ENCODE measurements at regions not wholly inside any gene's neighbourhood (a gene's known extent, or its start where the extent isn't known, plus 50 kb on each side); places are given as distances from the start of the nearest gene placed in this dataset.
"Not testable (repeated sequence)": the region's sequence is repeated elsewhere in the genome, so short reads cannot be mapped to it uniquely, and the experiment has no call there.

DNA sequence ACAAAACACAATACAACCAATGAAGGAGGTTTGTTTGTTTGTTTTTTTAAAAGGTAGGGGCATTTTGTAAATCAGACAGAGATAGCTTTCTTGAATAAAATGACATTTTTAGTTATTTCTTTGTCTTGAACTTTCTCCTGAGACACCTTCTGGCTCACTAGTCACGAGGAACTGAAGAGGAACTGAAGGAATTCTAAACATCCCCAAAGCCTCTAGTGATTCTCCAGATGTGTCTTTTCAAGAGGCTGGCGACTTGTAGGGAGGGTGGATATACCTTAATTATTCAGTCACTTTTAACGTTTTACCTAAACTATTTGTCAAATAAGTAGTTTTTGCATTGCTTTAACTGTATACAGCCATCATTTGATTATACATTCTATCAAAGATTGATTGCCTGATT is 211.2 kb upstream of the LRIG3 start:
- DNase-seq = no peak

DNA sequence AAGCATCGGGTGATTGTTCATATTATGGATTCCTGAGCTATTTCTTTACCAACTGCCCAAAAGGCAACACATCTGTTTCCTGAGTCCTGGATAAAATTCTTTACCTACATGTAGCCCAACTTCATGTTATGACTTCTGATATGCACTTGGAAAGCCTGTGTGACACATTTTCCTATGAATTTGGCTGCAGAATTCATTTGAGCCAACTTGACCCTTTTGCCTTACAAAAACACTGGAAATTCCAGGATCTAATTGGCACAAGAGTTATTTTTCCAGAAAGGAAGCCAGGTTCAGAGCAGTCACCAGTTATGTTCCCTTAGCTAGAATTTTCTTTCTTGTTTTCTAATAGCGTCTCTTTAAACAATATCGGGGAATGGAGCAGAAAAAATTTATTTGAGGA is 202.5 kb upstream of the LRIG3 start:
- DNase-seq = no peak

DNA sequence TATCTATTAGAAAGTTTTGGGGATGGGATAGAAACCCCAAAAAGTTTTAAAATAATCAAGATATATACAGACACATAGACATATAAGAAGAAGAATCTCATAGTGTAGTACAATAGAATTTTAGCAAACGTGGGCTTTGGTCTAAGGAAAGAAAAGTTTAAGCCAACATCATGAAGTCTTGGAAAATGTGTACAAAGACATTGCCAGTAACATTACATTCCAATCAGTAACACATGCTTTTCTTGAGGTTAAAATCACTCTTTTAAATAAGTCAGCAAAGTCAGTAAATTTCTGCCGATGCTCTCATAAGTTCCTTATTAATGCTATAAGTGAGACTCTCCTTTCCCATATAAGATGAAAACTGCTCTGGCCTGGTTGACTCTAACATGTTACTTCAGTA is 201.1 kb upstream of the LRIG3 start:
- no peak for DNase-seq

DNA sequence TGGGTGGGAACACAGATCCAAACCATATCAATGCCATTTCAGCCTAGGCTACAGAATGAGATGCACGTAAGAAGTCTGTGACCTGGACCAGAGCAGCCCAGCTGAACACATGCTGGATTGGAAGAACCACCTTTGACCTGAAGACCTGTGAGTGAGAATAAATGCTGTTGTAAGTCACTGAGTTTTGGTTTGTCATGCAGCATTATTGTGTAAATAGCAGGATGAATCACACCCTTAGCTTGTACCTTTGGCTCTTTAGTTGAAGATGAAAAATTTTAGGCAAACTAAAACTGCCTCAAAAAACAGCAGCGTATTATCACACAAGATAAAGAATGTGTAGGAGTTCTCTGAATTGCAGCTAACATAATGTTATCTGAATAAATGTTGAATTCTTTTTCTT is 199.4 kb upstream of the LRIG3 start:
- DNase-seq = no peak

DNA sequence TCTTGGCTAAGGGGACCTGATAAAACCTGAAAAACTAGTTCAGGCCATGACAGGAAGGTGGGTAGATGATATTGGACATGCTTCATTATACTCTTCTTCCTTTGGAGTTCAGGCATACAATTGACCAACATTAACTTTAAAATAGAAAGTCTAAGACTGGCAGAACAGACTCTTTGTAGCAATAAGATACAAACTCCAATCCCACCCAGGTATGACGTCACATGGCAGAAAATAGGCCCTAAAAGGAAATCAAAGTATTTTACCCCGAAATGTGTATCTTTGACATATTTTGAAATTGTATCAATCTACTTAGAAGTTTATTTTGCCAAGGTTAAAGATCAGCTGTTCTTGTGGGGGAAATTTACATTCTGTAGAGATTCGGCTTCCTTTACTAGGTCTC is 198.1 kb upstream of the LRIG3 start:
- DNase-seq = no peak

DNA sequence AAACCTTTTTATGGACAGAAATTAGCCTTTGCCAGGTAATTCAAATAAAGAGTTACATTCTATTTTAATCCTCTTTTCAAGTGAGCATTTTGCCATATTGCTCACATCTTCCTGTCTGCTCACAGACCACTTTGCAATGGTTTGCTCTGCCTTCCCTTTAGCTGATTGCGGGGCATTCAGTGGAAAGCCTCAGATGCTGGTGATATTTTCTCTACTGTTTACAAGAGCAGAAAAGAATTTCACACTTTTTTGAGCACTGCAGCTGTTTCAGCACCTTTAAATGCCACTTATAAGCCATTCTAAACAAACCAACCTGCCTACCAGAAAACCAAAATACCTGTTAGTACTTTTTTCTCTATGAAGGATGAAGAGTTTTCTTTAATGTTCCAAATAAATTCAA is 195.7 kb upstream of the LRIG3 start:
- no peak for DNase-seq

DNA sequence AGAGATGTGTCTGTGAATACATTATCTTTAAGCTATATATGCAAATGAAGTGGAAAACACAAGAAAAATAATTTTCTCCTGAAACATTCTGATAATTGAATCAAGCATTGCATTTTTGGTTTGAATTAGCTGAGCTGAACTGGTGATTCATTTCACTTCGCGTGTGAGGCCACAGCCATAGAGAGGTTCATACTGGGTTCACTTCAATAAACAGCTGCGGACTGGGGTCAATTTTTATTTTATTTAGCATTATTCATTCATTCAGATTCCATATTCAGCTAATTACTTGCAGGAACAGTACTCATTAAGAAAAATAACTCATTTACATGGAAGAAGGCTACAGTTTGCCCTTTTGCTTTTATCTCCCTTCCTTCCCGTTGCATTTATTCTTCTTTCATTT is 195.2 kb upstream of the LRIG3 start:
- DNase-seq = no peak

DNA sequence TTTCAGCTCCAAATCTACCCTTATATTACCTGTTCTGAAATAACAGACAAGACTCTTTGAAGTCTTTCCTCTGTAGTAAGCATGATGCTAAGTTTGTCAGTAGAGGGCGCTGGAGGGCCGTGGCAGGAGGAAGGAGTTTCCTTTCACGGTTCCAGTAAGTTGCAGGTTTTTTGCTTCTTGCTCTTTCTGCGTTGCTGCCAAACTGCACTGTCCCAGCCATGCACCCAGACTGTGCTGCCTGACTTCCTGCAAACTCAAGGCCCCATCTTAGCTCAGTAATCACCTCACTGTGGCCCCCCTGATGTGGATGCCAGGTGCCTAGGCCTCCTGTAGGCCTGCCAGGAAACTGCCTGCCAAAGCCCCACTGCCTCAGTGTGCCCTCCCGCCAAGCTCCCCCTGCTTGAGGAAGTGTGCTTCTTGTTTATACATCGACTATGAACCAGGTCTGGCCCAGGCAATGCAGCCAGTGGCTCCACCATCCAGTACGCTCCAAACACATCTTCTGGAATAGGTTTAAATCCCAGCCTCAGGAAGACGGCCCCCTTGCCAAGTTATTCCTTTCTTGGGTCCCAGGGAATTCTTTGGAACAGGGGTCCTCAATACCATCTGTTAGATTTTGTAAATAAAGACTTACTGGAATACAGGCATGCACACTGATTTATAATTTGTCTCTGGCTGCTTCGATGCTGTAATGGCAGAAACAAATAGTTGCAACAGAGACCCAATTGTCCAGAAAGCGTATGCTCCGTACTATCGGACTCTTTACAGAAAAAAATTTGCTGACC is 193.7 kb upstream of the LRIG3 start:
- no peak for DNase-seq

DNA sequence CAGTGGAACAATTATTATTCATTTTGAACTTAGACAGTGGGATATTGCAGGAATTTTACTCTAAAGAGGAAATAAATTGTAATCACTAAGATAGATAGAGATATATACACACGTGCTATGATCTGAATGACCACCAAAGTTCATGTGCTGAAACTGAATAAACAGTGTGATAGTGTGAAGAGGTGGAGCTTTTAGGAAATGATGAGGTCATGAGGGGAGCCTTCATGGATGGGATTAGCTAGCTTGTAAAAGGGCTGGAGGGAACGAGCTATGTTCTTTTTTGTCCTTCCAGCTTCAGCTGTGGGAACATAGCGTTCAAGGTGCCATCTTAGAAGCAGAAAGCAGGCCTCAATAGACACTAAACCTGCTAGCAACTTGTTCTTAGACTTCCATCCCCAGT is 191.5 kb upstream of the LRIG3 start:
- no peak for DNase-seq

DNA sequence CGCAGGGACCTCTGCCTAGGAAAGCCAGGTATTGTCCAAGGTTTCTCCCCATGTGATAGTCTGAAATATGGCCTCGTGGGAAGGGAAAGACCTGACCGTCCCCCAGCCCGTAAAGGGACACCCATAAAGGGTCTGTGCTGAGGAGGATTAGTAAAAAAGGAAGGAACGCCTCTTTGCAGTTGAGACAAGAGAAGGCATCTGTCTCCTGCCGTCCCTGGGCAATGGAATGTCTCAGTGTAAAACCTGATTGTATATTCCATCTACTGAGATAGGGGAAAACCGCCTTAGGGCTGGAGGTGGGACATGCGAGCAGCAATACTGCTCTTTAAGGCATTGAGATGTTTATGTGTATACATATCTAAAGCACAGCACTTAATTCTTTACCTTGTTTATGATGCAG is 188.2 kb upstream of the LRIG3 start:
- not testable (repeated sequence) for DNase-seq

DNA sequence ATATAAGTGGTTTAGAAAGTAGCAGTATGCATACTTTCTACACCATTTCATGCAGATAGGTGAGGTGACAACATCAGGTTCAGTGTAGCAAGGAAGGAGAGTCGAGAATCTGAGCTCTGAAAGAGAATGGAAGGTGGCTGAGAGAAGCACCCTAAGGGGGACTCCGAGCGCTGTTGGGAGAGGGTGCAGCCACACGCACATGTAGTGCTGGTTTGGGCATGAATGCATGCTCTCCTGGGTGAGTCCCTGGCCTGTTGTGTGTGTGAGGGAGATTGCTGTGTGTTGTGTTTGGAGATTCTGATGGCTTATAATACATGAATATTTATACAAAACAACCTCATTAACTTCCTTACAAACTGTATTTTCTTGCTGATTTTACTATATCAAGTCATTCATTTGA is 180.3 kb upstream of the LRIG3 start:
- DNase-seq = no peak

DNA sequence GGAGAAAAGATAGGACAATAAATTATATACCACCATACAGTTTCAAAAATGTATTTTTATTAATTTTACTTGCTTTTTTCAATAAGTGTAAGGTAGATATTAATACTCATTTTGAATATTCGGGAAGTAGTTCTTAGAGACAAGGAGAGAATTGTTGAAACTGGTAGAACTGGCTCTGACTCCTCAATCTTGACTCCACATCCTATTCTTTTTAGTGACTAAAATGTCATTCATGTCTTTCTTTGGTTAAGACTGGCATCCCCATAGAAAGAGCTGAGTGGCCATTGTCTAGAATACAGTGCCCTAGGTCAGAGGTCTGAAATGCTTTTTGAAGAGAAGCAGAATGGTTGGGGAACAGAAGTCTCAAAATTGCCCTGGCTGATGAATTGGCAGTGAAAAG is 177.6 kb upstream of the LRIG3 start:
- DNase-seq = no peak

DNA sequence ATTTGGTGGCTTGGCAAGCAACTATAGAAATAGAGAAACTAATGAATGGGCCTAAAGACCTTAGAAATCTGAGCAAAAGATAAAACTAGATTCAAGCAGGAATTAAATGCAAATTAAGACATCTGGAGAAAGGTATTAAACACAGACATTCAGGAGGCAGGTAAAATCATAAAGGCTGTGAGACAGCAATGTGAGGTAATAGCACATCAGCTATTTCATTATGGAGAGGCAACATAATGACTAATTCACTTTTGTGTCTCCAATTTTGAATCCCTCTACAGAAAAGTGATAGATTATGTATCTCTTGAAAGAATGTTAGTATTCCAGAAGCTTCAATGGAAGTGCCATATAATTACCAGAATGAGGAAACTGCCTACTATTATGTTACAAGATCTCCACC is 175.9 kb upstream of the LRIG3 start:
- no peak for DNase-seq

DNA sequence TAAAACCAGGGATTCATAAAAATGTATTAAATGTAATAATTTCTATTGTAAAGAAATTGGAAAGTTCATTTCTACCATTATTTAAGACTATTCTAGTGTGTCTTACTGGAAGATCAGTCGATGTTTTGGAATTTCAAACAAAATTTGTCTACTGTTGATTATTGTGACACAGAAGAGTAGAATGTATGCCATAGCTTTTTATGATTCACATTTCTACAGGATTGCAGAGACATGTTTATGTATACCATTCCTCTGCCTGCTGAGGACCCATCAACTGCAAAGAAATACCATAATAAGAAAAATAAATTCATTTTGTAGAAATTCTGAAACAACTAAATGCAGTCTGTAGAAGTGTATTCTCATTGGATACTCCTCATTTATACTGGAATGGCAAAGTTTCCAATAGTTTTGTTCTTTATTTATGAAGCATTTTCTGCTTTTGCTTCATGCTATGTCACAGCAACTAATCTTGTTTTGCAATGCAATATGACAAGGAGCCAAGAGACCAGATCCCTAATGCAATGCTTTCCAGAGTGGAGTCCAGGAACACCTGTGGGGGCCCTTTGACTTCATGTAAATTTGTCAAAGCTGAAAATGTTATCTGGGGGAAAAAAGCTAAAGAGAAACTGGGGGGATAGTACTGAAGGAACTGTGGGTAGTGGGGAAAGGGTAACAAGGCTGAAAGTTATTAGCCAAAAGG is 172.9 kb upstream of the LRIG3 start:
- DNase-seq = no peak

DNA sequence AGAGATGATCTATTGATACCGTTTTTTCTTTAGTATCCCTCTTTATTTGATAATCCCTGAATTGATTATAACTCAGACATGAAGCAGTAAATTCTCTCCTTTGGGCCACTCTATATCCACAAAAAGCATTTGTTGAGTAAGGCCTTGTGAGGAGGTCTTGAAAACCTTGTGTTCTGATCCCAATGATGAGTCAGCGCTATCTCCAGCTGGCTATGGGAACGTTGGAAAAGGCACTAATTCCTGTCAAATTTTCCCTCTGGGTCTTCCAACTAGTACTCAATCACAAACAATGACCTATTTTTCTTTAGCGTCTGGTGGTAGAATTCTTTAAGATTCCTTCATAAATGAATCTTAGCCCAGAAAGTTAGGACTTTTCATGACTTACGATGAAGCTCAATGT is 168.4 kb upstream of the LRIG3 start:
- DNase-seq = no peak

DNA sequence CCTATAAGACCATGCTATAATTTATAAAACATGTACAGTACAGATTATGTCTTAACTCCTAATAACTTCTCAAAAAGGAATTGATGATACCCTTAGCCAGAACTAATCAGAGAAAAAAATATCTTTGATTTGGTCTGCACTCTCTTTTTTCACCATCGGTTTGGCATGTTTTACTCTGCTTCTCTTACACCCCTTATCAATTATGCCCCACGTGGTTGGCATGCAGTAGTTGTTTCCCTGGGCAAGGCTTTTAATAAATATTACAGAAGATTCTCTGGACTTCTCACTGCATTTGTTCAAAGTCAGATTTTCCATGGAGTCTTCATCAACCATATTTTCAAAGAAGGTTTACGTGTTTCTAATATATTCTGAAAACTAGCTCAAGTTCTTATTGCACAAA is 167.4 kb upstream of the LRIG3 start:
- no peak for DNase-seq

DNA sequence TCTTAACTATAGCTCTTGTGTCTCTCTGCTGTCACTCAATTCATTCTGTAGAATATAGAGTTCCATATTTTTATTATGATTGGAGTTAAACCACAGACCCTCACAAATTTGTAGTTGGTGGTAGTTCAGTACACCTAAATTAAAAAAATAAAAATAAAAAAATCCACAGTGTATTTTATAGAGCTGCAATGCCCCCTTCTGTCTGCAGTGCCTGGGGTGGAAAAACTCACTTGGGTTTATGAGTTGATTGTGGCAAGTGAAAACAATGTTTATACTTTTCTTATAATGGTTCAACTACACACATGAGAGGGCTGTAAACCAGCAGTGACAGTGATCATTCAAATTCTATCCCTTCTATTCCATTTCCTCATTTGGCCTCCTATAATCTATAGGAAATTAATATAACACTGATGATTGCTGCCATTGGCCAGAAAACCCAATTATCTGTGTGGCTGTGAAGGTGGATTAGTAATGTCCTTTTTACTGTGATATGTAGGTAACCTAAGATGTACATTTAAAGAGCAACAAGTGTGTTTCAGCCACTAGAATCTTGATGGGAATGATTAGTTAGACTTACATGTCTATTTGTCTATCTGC is 166.9 kb upstream of the LRIG3 start:
- DNase-seq = no peak

DNA sequence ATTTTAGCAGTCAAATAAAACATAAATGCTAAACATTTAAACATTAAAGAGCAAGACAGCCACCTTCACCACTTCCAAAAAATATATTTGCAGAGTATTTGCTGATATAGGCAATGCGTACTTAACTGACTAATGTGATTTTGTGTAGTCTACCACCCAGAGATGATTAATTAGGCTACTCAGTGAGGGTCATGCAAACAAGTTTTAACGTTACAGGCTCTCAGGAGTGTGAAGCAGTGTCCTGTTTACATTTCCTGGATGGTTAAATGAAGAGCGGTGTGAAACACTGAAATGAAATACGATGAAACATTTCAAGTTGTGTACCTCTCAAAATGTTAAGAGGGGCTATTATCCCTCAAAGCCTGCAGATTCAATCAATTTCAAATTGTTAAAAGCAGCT is 165.8 kb upstream of the LRIG3 start:
- no peak for DNase-seq

DNA sequence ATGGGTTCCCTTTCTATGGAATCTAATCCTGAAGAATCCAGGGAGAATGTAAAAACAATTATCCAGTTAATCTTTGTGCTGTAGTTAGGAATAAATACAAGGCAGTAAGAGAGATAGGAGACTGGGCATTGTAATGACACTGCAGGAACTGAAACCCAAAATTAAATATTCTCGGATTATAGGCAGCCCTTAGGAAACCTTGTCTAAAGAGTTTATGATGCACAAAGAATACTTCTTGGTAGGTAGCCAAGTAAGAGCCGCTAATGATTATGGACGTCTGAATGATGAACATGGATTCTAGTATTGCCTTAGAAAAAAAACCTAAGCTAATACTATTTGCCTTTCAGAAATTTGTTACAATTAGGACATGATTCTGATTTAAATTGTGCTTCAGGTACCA is 165.4 kb upstream of the LRIG3 start:
- DNase-seq = no peak

DNA sequence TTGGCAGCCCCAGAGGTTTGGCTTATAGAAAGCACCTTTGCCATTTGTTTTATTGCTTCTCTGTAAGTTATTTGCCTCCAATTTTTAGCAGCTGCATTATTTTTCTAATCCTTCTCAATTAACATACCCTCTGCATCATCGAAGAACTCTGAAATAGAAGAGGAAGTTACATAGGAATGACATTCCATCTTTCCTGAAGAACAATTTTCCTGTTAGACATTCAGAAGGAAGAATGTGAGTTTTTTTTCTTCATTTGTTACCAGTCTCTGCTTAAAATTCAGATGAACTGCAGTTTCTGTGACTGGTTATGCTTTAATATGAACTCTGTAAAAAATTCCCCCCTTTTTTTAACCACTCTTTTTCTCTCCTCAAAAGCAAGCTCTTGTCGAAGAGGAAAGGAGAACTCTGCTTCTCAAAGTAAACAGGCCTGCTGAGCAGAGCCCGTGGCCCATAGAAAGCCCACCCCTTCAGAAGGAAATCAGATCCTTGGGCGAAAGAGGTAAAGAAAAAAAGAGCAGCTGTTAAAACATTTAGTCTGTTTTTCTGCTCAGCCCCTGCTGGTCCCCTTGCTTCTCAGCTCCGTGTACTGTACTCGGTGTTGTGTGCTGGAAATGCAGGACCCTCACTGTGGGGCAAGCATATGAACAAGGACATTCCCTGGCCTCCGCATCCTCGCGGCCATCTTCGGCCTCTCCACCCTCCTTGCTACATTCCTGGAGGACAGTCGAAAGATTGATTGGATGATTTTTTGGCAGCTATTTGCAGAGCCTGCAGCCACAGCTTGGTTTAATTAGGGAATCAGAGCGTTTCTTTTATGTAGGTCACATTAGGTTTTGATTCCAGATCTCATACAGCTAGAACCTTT is 164.4 kb upstream of the LRIG3 start:
- no peak for DNase-seq

DNA sequence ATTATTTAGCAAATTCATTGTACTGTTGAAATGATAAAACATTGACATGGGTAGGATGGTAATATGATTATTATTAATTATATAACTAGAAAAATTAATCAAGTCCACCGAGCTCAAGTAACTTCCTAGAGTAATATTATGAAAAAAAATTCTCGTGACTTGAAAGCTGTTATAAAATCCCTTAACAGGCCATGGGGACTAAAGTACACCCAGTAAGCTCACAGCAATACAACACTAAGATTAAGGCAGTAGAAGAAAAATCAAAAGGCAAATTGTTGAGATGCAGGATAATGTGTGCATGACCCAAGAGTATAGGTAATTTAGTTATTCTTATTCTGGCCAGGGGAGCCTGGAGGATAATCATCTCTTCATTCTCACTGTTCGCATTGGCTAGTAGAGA is 162.6 kb upstream of the LRIG3 start:
- no peak for DNase-seq

DNA sequence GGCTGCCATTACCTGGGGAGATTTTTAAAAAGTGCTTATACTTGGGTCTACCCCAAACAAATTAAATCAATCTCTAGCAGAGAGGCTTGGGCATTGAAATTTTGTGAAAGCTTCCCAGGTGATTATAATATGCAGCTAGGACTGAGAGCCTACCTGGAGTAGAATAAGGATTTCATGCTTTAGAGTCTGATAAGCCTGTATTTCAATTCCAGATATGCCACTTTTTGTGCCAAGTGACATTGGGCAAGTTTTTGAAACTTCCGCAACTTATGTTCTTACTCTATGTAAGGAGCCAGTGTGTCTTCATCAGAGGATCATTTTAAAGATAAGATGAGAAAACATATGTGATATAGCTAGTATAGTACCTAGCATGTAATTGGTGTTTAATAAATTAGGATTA is 159.8 kb upstream of the LRIG3 start:
- no peak for DNase-seq

DNA sequence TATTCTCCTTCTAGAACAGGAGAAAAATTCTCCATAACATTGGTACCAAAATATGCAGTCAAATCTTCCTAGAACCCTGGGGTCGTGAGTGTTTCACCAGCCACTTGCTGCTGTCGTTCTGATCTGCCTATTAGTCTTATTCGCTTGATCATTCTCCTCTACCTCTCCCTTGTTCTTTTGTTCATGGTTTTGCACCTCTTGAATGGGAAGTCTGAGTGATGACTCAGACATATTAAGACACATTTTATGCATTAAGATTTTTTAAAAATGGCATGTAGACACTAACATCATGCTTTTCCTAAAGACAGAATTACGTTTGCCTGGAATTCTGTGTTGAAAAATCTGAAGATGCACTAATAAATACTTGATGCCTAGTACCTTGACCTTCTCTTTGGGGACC is 159.2 kb upstream of the LRIG3 start:
- DNase-seq = no peak

DNA sequence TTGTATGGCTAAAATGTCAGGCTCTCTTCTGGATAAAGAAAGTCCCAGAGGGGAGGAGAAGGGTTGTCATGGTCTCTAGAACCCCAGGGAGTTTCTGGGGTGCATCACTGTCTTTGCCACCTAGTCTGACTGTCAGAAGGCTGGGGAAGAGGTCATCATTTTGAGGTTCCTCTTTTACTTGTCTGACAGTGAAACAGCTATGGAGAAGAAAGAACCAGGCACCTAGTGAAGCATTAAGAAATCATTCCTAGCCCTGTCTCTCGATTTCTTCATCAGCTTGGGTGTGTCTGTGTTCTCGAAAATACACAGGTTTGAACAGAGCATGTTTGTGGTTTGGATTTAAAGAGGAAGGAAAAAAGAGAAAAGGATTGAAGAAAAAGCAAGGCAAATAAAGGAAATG is 158.7 kb upstream of the LRIG3 start:
- no peak for DNase-seq
